BE2C (cell line): ENCODE measurements at regions not wholly inside any gene's neighbourhood (a gene's known extent, or its start where the extent isn't known, plus 50 kb on each side); places are given as distances from the start of the nearest gene placed in this dataset.

ENCODE experiments used
- DNase-seq: peaks from one replicate; pipeline ENCODE4 v3.0.0-alpha.2; 2020
- H3K27me3 ChIP-seq: fragments of 250-450 bp; sonication (Bioruptor Pico); 2 replicates; pipeline ENCODE4 v1.5.1; 2020; ENCODE audit warnings: mild to moderate bottlenecking
- H3K36me3 ChIP-seq: fragments of 250-450 bp; sonication (Bioruptor Pico); 2 replicates; pipeline ENCODE4 v1.5.1; 2020; ENCODE audit warnings: mild to moderate bottlenecking
- H3K4me1 ChIP-seq: fragments of 250-450 bp; sonication (Bioruptor Pico); 2 replicates; pipeline ENCODE4 v1.5.1; 2020
- H3K4me3 ChIP-seq: 2 replicates; pipeline ENCODE4 v1.5.1; 2011; ENCODE audit warnings: low read depth, low read length
- H3K9me3 ChIP-seq: fragments of 250-450 bp; sonication (Bioruptor Pico); 2 replicates; pipeline ENCODE4 v1.5.1; 2020
- CTCF ChIP-seq: IDR thresholded peaks from 2 replicates; pipeline ENCODE4 v1.5.1; 2012; ENCODE audit warnings: mild to moderate bottlenecking, low read depth, low read length

DNA sequence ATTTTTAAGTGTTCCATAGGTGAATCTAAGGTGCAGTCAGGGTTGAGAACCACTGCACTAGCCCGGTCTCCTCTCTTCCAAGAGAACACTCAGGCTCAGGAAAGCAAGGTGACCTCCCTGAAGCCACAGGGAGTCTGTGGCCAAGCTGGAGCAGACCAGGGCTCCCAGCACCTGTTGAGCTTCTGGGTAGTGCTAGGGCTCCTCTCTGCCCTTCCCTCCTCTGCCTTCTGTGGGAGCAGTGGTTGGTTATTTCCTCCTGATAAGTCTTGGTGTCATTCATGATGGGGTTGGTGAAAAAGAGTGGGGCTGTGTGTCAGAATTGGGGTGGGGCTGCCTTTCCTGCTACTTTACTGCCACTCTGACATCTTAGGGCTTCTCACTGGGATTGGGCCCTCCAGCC is 163.1 kb upstream of the UMPS start:
- no peak for TF ChIP-seq CTCF
- no peaks in the 10 kb centered on the region for H3K36me3 ChIP-seq
- no peak for DNase-seq

DNA sequence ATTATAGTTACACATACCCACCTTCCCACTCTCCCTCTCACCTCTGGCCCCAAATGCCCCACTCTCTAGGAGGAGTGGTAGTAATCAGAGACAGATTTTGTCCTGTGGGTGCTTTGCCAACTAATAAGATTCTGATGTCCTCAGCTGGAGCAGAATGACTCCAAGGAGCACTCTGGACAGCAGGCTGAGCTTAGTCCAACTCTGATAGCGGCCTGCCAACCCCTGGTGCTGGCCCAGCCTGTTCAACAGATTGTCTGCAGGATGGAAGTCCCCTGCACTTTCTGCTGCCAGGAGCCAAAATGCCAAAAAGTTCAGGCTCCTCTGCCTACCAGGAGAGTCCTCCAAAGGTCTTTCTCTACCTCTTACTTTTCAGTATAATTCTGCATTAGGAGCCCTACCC is 160.5 kb upstream of the UMPS start:
- no peak for DNase-seq
- TF ChIP-seq CTCF, result no peak
- Histone ChIP-seq H3K9me3 (no peaks in the 10 kb centered on the region), H3K4me1 (peaks cover 3% of the 10 kb centered on the region), H3K27me3 (no peaks in the 10 kb centered on the region), H3K4me3 (no peak overlapping the region), H3K36me3 (no peaks in the 10 kb centered on the region)

More for the DNA sequence above, 163.1 kb upstream of the UMPS start:
- Histone ChIP-seq H3K4me3 (no peak overlapping the region), H3K9me3 (no peaks in the 10 kb centered on the region), H3K27me3 (no peaks in the 10 kb centered on the region), H3K4me1 (peaks cover 7% of the 10 kb centered on the region)

DNA sequence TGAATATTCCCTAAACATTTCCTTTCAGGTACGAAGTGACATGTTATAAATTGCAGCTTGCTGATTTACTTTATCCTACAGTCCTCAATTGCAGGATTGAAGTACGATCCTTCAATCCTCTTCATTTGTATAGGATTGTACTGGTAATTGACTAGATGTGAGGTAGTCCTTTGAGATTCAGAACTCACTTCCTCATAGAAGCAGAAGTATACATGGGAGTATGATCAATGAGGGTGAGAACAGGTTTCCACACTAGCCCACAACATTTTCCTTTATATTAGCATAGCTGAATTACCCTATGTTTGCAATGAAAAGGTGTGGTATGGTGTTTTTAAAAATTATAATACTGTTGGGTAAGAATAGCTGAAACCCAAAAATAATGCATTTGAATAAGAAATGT is 160.0 kb upstream of the UMPS start:
- no peak for DNase-seq
- H3K36me3 ChIP-seq, result no peaks in the 10 kb centered on the region
- no peak overlapping the region for H3K4me3 ChIP-seq
- no peaks in the 10 kb centered on the region for H3K9me3 ChIP-seq
- H3K27me3 ChIP-seq, result no peaks in the 10 kb centered on the region
- no peak for TF ChIP-seq CTCF
- peaks cover 2% of the 10 kb centered on the region; the same call in 1 of the 2 replicates for H3K4me1 ChIP-seq

GRCh38 chr3:124572851-124573405 is 157.3 kb upstream of the UMPS start:
- no peak overlapping the region for H3K4me3 ChIP-seq

GRCh38 chr3:124574012-124574411 is 156.2 kb upstream of the UMPS start:
- no peak for DNase-seq
- Histone ChIP-seq H3K36me3 (no peaks in the 10 kb centered on the region), H3K27me3 (no peaks in the 10 kb centered on the region), H3K4me3 (no peak overlapping the region), H3K9me3 (no peaks in the 10 kb centered on the region), H3K4me1 (no peaks in the 10 kb centered on the region)
- no peak for TF ChIP-seq CTCF

More at GRCh38 chr3:124572851-124573405, 157.3 kb upstream of the UMPS start:
- DNase-seq, result no peak
- no peaks in the 10 kb centered on the region for H3K9me3 ChIP-seq
- no peaks in the 10 kb centered on the region for H3K27me3 ChIP-seq
- H3K36me3 ChIP-seq, result no peaks in the 10 kb centered on the region
- H3K4me1 ChIP-seq, result no peaks in the 10 kb centered on the region
- no peak for TF ChIP-seq CTCF

DNA sequence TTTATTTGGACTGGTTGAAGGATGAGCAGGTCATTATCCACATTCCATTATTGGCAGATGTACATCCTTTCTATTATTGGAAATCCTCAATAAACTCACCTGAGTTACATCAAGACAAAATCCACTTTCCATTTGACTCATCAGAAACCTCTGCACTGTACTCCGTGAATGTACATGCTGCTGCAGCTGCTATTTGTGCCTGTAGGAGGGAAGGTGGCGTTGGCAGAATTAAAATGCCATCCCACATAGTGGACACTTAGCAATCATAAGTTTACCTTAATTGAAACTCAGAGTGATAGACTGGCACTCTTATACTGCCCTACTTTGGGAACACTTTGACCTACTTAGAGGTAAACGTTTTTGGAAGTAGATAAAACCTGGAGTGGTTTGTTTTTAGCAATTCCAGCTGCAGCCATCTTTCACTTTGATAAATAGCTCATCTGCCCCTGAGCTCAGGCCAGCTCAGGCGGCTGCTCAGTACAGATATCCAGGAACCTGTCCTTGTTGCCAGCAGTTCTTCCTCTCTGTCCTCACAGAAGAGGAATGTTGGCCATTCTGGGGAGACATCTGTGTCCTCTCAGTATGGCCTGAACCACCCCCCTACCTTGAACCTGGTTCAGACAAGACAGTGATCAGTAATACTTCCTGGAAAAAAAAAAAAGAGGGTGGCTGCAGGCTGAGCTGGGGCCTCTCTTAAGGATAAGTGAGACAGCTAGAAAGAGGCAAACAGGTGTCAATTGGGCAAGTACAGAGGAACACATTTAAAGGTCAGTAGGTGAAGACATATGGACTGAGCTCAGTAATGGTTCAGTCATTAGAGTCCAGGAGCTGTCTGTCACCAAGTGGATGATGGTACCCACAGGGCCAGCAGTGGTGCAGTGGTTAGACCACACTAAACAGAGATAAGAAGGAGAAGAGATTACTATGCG is 153.4 kb upstream of the UMPS start:
- no peak overlapping the region for H3K4me3 ChIP-seq
- no peak for TF ChIP-seq CTCF
- DNase-seq, result no peak
- no peaks in the 10 kb centered on the region for H3K27me3 ChIP-seq
- no peaks in the 10 kb centered on the region for H3K36me3 ChIP-seq
- H3K4me1 ChIP-seq, result no peaks in the 10 kb centered on the region
- H3K9me3 ChIP-seq, result no peaks in the 10 kb centered on the region
